ENCODE measurements at regions not wholly inside any gene's neighbourhood (a gene's known extent, or its start where the extent isn't known, plus 50 kb on each side); places are given as distances from the start of the nearest gene placed in this dataset.

DNA sequence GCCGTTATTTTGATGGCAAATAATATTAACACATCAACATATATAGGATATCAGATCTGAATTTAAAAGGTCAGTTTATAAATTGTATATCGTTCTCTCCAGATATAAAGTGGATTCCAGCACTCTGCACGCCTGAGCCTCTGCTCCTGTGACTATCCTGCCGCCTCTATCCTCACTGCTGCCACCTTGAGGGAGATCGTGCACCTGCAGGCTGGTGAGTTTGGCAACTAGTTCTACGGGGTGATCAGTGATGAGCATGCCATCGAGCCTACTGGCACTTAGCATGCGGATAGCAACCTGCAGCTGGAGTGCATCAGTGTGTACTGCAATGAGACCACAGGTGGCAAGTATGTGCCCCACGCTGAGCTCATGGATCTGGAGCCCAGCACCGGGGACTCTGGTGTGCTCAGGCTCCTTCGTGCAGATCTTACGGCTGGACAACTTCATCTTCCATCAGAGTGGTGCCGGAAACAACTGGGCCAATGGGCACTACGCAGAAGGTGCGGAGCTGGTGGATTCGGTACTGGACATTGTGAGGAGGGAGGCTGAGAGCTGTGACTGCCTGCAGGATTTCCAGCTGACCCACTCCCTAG lies 84.9 kb downstream of the FBXO5 start:
- TF ChIP-seq CTCF (IDR thresholded peaks at IDR 0.05; ENCODE audit: insufficient read depth, low read depth, low read length), result peak; percentile 94
- no peak overlapping the region for H3K4me3 ChIP-seq (ENCODE audit: low read depth, low read length)
- peak; percentile 47 for DNase-seq (ENCODE audit: low read depth)

DNA sequence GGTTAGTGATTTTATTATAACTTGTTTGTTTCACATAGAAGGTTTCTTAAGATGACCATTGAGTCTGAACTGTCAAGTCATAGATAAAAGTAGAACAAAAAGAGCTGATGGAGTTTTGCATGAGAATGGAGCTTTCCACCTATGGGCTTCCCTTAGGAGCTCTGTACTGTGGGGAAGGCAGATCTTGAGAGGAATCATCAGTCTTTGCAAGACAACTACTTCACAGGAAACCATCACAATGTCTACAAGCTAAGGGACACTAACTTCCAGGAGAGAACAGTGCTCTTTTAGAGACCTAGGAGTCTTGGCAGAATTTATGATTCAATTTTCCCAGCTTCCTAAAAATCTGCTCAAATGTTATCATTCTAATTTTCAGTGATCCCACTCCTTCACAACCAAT lies 78.2 kb downstream of the FBXO5 start:
- no peak for TF ChIP-seq CTCF (IDR thresholded peaks at IDR 0.05; ENCODE audit: insufficient read depth, low read depth, low read length)
- H3K4me3 ChIP-seq (ENCODE audit: low read depth, low read length), result no peak overlapping the region
- DNase-seq (ENCODE audit: low read depth), result no peak

DNA sequence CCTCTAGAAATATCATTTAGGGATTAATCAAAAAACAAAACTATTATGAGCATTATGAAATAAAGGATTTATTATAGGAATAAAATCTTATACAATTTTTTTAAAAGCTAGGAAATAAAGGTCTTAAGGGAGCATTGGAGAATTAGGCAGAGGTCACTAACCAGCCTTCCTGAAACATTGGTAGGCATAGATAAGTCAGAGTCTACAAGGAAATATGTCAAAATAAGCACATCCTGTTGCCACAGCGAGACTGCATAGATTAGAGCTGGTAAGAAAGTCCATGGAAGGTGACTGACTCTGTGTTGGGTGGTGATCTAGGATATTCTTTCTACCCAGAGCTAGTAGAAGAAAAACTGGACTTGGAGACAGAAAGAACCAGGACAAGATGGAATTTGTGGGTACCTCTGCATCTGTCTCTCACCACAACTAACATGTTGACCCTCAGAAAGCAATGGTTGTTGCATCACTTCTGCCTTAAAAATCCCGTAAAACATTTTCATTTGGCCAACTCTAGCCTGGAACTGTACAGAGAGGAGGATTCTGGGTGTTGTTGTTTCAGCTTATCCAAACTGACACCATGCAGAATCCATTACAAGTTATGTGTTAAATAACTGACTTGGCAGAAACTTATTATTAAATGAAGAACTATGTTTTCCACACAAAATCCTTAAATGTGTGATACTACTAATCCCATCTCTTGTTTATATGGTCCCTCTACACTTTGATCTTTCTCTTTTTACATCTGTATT lies 77.1 kb downstream of the FBXO5 start:
- no peak overlapping the region for H3K4me3 ChIP-seq (ENCODE audit: low read depth, low read length)
- no peak for TF ChIP-seq CTCF (IDR thresholded peaks at IDR 0.05; ENCODE audit: insufficient read depth, low read depth, low read length)
- no peak for DNase-seq (ENCODE audit: low read depth)

DNA sequence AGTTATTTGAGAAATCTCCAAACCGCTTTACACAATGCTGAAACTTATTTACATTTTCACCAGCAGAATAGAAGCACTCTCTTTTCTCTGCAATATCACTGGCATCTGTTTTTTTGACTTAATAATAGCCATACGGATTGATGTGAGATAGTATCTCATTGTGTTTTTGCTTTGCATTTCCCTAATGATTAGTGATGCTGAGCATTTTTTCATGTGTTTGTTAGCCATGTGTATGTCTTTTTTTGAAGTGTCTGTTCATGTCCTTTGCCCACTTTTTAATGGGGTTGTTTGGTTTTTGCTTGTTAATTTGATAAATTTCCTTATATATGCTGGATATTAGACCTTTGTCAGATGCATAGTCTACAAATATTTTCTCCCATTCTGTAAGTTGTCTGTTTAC lies 73.6 kb downstream of the FBXO5 start:
- no peak for TF ChIP-seq CTCF (IDR thresholded peaks at IDR 0.05; ENCODE audit: insufficient read depth, low read depth, low read length)
- H3K4me3 ChIP-seq (ENCODE audit: low read depth, low read length), result no peak overlapping the region
- no peak for DNase-seq (ENCODE audit: low read depth)

GRCh38 chr6:152916035-152916434 lies 66.8 kb downstream of the FBXO5 start:
- TF ChIP-seq CTCF (IDR thresholded peaks at IDR 0.05; ENCODE audit: insufficient read depth, low read depth, low read length), result no peak
- H3K4me3 ChIP-seq (ENCODE audit: low read depth, low read length), result no peak overlapping the region
- DNase-seq (ENCODE audit: low read depth), result no peak

DNA sequence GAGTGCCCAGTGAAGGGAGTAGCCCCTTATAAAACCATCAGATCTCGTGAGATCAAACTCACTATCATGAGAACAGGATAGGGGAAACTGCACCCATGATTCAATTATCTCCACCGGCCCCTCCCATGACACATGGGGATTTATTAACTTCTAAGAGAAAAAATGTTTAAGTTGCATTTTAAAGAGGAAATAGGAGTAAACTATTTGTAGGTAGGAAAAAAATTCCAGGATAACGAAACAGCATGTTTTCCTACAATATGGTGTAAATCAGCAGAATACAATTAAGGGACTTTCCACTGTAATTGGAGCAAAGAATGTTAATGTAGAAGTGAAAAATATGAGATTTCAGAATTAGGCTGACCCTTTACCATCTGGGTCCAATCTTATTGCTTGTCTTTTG lies 63.9 kb downstream of the FBXO5 start:
- DNase-seq (ENCODE audit: low read depth), result no peak
- no peak overlapping the region for H3K4me3 ChIP-seq (ENCODE audit: low read depth, low read length)
- no peak for TF ChIP-seq CTCF (IDR thresholded peaks at IDR 0.05; ENCODE audit: insufficient read depth, low read depth, low read length)
